SKM-1 treated with dmso at 0.1 percent for 144 hours (cell line): ENCODE measurements at regions not wholly inside any gene's neighbourhood (a gene's known extent, or its start where the extent isn't known, plus 50 kb on each side); places are given as distances from the start of the nearest gene placed in this dataset.
"Not testable (repeated sequence)": the region's sequence is repeated elsewhere in the genome, so short reads cannot be mapped to it uniquely, and the experiment has no call there.

ENCODE experiments used
- DNase-seq: peaks from one replicate; lab custom pipeline; 2025; ENCODE audit not compliant: unreplicated experiment; lab: John Stamatoyannopoulos, UW

DNA sequence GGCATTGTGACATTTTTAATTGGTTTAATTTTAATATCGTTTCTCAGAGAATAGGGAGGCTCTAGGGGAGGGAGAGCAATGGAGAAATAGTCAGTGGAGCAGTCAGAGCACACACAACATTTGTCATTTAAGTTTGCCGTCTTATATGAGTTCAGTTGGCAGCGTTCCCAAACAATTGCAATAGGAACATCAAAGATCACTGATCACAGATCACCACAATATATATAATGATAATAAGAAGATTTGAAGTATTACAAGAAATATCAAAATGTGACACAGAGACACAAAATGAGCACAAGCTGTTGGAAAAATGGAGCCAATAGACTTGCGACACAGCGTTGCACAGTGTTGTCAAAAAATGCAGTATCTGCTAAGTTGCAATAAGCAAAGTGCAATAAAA is 303.7 kb downstream of the CDH19 start:
- DNase-seq, result no peak

DNA sequence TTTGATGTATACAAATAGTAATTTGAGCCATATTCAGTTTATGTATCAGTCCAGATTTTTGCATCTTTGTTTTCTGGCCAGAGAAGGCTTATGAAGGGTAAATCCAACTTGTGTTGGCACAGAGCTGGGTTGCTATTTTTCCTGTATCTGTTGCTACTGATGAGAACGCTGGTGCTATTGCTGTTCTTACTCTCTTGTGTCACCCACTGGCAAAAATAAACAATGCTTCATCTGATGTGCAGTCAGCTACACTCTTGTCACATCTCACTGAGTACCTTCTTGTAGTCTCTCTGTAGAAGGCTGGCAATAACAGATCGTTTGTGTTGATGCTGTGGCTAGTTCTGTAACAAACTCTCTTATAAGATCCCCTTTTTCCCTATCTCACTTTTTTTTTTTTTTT is 323.4 kb downstream of the CDH19 start:
- no peak for DNase-seq

GRCh38 chr18:66271962-66272361 is 331.9 kb downstream of the CDH19 start:
- DNase-seq, result no peak

- DNase-seq, result no peak
These were observed 339.8 kb downstream of the CDH19 start for GRCh38 chr18:66264130-66264529.

- DNase-seq, result no peak
These were observed 349.8 kb downstream of the CDH19 start for GRCh38 chr18:66254121-66254520.

GRCh38 chr18:66252703-66253102 is 351.2 kb downstream of the CDH19 start:
- no peak for DNase-seq

GRCh38 chr18:66235206-66235605 is 368.7 kb downstream of the CDH19 start:
- no peak for DNase-seq

DNA sequence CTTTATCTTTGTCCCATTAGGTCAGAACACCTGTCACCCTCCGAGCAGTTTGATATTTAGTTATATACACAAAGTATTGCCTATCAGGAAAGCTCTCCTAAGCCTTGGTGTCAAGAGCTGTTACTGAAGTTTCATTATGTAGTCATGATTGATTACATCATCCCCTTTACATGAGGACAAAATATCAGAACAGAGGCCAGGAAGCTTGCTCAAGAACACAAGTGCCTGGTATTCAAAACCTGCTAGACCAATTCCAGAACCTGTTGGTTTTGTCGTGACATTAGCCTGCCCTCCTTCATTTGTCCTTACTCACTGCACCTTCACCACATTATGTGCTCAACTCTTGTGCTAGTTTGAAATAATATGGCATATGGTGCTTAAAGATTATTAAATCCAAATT is 377.1 kb downstream of the CDH19 start:
- no peak for DNase-seq

DNA sequence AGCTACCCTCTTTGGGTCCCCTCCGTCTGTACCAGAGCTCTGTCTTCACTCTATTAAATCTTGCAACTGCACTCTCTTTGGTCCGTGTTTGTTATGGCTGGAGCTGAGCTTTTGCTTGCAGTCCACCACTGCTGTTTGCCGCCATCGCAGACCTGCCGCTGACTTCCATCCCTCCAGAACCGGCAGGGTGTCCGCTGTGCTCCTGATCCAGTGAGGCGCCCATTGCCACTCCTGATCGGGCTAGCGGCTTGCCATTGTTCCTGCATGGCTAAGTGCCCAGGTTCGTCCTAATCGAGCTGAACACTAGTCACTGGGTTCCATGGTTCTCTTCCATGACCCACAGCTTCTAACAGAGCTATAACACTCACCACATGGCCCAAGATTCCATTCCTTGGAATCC is 380.6 kb downstream of the CDH19 start:
- not testable (repeated sequence) for DNase-seq

DNA sequence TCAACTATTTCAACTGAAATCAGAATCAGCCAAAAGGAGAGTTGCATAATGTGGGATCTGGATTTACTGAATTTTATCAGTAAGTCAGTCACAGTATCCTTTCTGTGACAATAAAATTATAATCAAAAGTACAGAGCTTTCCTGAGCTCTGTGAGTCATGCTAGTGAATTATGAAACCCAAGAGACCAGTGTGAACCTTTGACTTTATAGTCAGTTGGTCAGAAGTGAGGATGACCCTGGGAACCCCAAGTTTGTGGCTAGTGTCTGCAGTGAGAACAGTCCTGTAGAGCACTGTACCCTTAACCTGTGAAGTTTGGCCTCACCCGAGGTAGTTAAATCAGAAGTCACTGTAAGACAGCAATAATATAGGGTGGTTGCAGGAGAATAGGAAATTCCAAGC is 381.7 kb downstream of the CDH19 start:
- no peak for DNase-seq

DNA sequence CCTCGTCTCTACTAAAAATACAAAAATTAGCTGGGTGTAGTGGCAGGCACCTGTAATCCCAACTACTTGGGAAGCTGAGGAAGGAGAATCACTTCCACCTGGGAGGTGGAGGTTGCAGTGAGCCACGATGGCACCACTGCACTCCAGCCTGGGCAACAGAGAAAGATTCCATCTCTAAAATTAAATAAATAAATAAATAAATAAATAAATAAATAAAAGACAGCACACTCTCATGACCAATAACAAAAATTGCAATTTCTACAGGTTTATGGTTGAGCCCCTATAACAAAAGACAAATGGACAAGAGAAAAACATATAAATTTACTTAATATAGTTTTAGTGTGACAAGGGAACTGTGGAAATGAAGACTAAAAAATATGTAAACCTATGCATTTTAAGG is 384.1 kb downstream of the CDH19 start:
- no peak for DNase-seq

DNA sequence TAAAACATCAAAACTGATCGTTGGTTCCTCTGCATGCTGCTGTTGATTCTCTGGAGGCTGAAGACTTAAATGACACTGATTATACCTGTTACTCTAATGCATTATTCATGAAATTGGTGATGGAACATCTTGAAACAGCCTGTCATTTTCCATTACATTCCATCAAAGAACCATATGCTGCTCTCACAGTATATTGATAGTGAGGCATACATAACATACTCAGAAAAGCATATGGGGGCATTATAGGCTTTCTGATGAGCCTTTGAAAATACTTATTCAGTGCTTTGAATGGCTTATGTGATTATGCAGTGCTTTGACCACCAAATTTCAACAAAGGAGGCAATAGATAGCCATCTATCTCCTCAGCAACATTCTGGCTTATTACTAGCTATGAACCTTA is 392.1 kb downstream of the CDH19 start:
- DNase-seq, result no peak

- DNase-seq, result no peak
These were observed 393.0 kb downstream of the CDH19 start for GRCh38 chr18:66210875-66211274.

GRCh38 chr18:66209656-66210055 is 394.2 kb downstream of the CDH19 start:
- no peak for DNase-seq

GRCh38 chr18:66196805-66197204 is 407.1 kb downstream of the CDH19 start:
- no peak for DNase-seq

DNA sequence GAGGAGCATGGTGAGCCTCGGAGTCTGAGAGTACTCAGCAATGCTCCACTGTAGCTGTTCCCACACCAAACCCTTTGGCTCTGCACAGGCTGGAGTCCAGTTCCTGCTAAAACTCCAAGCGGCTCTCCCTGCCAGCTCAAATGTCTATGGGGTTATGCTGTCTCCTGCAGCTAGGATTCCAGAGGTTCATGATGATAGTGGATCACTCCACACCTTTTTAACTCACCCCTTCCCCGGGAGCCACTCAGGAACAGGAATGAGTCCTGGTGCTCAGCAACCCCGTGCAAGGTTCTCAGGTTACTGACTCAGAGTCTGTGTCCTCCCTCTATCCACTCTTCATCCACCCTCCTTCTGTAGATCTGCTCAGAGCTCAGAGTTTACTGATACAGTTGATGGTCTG is 410.0 kb downstream of the CDH19 start:
- no peak for DNase-seq

DNA sequence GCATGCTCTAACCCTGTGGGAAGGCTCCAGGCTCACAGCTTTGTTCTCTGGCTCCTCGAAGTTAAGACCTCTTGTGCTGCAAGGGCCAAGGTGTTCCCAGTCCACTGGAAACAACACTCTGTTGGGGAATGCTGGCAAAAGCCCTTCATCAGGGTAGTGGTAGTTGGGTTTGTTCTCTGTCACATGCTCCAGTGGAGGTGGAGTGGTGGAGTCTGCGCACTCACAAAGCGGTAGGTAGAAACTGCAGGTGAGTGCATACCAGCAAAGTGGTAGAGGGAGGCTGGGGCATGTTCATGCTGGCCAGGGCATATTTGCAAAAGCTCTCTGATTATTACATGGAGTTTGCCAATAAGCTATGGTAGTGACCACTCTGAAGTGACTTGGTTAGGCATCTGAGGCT is 410.5 kb downstream of the CDH19 start:
- no peak for DNase-seq

GRCh38 chr18:66168685-66169235 is 417.9 kb downstream of the CDH7 start:
- DNase-seq, result no peak

DNA sequence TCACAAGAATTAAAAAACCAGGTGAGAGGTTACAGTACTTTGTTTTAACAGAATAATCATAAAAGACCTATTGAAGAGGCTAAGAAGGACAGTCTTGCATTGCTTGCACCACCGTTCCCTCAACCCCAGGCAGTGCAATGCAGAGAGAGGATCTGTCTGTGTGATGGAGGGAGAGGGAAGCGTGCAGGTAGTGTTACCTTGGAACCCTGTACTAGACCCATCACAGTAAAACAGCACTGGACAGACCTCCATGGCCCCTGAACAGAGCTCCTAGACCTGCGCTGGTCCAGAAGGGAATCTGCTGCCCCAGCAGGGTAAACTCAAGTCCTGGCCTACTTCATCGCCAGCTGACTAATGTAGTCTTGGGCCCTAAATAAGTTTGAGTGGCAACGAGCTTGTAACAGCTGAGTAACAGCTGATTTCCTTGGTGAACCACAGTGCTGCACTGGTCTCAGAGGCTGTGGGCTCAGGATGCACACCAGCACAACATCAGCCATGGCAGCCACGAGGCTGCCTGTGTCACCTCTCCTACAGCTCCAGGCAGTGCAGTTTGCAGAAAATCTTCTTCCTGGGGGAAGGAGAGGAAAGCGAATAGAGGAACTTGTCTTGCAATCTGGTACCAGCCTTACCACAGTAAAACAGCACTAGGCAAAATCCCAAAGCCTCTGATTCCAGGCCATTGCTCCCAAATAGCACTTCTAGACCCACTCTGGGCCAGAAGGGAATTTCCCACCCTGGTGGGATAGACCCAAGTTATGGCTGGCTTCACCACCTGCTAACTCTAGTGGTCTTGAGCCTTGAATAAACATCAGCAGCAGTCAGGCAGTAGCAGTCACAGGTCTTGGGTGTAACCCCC is 417.2 kb downstream of the CDH7 start:
- DNase-seq, result no peak

GRCh38 chr18:66160007-66160406 is 409.2 kb downstream of the CDH7 start:
- DNase-seq, result no peak

- DNase-seq, result no peak
These were observed 408.6 kb downstream of the CDH7 start for GRCh38 chr18:66159451-66159850.

DNA sequence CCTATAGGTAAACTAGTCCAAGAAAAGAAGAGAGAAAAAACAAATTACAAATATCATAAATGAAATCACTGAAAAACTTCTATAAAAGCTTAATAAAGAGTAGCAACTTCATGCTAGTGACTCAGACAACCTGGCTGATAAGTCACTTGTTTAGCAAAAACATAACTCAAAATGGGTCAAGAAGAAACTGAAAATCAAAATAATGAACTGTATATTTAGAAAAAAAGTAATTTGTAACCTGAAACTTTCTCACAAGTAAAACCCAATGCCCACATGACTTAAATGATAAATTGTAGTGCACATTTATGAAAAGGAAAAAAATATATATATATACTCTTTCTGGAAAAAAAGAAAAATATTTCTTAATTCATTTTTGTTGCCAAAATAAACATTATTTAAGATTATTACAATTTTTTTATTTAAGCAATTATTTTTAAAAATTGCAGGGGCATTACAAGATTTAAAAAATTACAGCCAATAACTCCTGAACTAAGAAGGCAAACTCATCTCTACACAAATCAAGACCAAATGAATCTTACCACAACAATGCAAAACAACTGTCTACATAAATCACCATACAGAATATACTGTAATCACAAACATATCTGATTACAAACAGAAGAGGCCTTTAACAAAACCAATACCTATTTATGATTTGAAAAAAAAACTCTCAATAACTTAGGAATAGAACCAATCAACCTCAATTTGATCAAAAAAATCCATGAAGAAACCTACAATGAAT is 406.3 kb downstream of the CDH7 start:
- DNase-seq, result no peak
